ENCODE measurements at regions not wholly inside any gene's neighbourhood (a gene's known extent, or its start where the extent isn't known, plus 50 kb on each side); places are given as distances from the start of the nearest gene placed in this dataset.

DNA sequence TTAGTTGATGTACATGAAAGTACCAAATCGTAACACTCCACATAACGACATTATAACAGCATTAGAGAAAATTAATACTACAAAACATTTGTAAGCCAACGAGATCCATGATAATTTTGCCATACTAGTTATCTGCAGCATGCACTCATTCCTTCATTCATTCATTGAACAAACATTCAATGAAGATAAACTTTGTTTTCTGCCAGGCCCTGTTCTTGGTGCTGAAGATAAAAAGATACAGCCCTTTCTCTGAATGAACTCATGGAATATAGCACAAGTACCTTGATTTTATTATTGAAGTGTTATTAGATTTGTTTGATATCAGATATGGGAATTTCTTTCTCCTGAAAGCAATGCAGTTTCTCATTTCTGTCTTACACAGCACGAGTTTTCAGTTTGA is 524.0 kb downstream of the TFAP2A start:
- H3K4ac ChIP-seq (ENCODE audit: low read depth, low read length), result no peak overlapping the region
- no peak overlapping the region for H2BK15ac ChIP-seq (ENCODE audit: low read depth, low read length)
- H2BK20ac ChIP-seq (ENCODE audit: low read depth, low read length), result no peak overlapping the region
- no peaks in the 10 kb centered on the region for H3K9me1 ChIP-seq (ENCODE audit: insufficient read depth, low read length)
- ChIA-PET CTCF (no interaction called here), POLR2A (ENCODE audit: unreplicated experiment) (no interaction called here)
- no peak overlapping the region for H3K27ac ChIP-seq (ENCODE audit: insufficient read depth, low read length)
- H4K20me1 ChIP-seq (ENCODE audit: insufficient read depth, low read length), result no peaks in the 10 kb centered on the region
- dilution Hi-C loops (cut with HindIII; ENCODE audit: low sequenced_read_pairs, unreplicated experiment) (no loop called here), intact Hi-C loops (cut with micrococcal nuclease) (no loop called here), in situ Hi-C loops (cut with MboI; ENCODE audit: low sequenced_read_pairs) (no loop called here)
- no peak overlapping the region for H4K8ac ChIP-seq (ENCODE audit: low read depth in 2 of 2, low read length in 2 of 2)
- H2BK120ac ChIP-seq (ENCODE audit: low read depth, low read length), result no peak overlapping the region
- H4K5ac ChIP-seq (ENCODE audit: low read depth, low read length), result no peak overlapping the region
- WGBS, 2 experiments (ENCODE audit: extremely low coverage in 2 of 2, insufficient read length in 1 of 2), result no CpG with 5 or more reads among the region's 4 CpGs
- H2BK5ac ChIP-seq (ENCODE audit: low read depth, low read length, poor library complexity, severe bottlenecking), result no peak overlapping the region
- H3K79me1 ChIP-seq (ENCODE audit: low read depth in 1 of 2, low read length in 2 of 2), result no peaks in the 10 kb centered on the region
- no peak overlapping the region for H3K9ac ChIP-seq (ENCODE audit: low read depth, low read length)
- no peak overlapping the region for H3K4me3 ChIP-seq (ENCODE audit: insufficient read depth, low read depth, low read length)
- H3K9me3 ChIP-seq (ENCODE audit: control insufficient read depth, insufficient read depth, low read length), result 0 out of 2 replicates have a peak, but pooled peaks cover 2% of the 10 kb centered on the region
- no peaks in the 10 kb centered on the region for H3K27me3 ChIP-seq (ENCODE audit: control insufficient read depth, insufficient read depth, low read length)
- H2AFZ ChIP-seq (replicated peaks; ENCODE audit: low read length, poor library complexity), result no peak overlapping the region
- no peak overlapping the region for H3K23ac ChIP-seq (ENCODE audit: low read depth, low read length)
- no peak overlapping the region for H3K14ac ChIP-seq (replicated peaks; ENCODE audit: low read depth, low read length)
- no peaks in the 10 kb centered on the region for H3K36me3 ChIP-seq (ENCODE audit: control insufficient read depth, insufficient read depth, low read length)
- ATAC-seq (ENCODE audit: low read depth) (no peak), DNase-seq (no peak)
- no peak overlapping the region for H3K4me2 ChIP-seq (ENCODE audit: low read depth, low read length)
- no peak overlapping the region for H2AK9ac ChIP-seq (replicated peaks; ENCODE audit: low read depth, low read length, poor library complexity)
- H3K4me1 ChIP-seq (ENCODE audit: control insufficient read depth, insufficient read depth, low read length), result no peaks in the 10 kb centered on the region
- no peak overlapping the region for H3K18ac ChIP-seq (ENCODE audit: low read depth, low read length)
- no peak overlapping the region for H3K56ac ChIP-seq (ENCODE audit: extremely low read depth, insufficient read depth, low read length)
- TF ChIP-seq NFE2L2 (IDR thresholded peaks at IDR 0.05; ENCODE audit: low read depth, low read length) (no peak), FOS (IDR thresholded peaks at IDR 0.05; ENCODE audit: low read depth, low read length) (no peak), MXI1 (IDR thresholded peaks at IDR 0.05; ENCODE audit: borderline replicate concordance, low read depth, low read length) (no peak), RAD21 (IDR thresholded peaks at IDR 0.05; ENCODE audit: low read length) (no peak), MAFK (IDR thresholded peaks at IDR 0.05; ENCODE audit: low read depth, low read length) (no peak), MAZ (IDR thresholded peaks at IDR 0.05; ENCODE audit: borderline replicate concordance, low read depth, low read length) (no peak), CEBPB (IDR thresholded peaks at IDR 0.05; ENCODE audit: low read depth, low read length) (no peak), RFX5 (IDR thresholded peaks at IDR 0.05; ENCODE audit: low read depth, low read length) (no peak), SMC3 (IDR thresholded peaks at IDR 0.05; ENCODE audit: low read depth, low read length) (no peak), RCOR1 (IDR thresholded peaks at IDR 0.05; ENCODE audit: insufficient replicate concordance, low read length) (no peak), BHLHE40 (IDR thresholded peaks at IDR 0.05; ENCODE audit: low read depth, low read length) (no peak), POLR2A (IDR thresholded peaks at IDR 0.05; ENCODE audit: low read depth, low read length) (no peak), CHD1 (IDR thresholded peaks at IDR 0.05; ENCODE audit: low read depth, low read length) (no peak)
- TF ChIP-seq, protein P1, sequence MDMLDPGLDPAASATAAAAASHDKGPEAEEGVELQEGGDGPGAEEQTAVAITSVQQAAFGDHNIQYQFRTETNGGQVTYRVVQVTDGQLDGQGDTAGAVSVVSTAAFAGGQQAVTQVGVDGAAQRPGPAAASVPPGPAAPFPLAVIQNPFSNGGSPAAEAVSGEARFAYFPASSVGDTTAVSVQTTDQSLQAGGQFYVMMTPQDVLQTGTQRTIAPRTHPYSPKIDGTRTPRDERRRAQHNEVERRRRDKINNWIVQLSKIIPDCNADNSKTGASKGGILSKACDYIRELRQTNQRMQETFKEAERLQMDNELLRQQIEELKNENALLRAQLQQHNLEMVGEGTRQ (IDR thresholded peaks at IDR 0.05; ENCODE audit: low read depth, low read length), result no peak
- TF ChIP-seq, protein P2, sequence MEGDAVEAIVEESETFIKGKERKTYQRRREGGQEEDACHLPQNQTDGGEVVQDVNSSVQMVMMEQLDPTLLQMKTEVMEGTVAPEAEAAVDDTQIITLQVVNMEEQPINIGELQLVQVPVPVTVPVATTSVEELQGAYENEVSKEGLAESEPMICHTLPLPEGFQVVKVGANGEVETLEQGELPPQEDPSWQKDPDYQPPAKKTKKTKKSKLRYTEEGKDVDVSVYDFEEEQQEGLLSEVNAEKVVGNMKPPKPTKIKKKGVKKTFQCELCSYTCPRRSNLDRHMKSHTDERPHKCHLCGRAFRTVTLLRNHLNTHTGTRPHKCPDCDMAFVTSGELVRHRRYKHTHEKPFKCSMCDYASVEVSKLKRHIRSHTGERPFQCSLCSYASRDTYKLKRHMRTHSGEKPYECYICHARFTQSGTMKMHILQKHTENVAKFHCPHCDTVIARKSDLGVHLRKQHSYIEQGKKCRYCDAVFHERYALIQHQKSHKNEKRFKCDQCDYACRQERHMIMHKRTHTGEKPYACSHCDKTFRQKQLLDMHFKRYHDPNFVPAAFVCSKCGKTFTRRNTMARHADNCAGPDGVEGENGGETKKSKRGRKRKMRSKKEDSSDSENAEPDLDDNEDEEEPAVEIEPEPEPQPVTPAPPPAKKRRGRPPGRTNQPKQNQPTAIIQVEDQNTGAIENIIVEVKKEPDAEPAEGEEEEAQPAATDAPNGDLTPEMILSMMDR (conservative IDR thresholded peaks at IDR 0.05; ENCODE audit: low read depth, low read length), result no peak
- TF ChIP-seq, protein P3, sequence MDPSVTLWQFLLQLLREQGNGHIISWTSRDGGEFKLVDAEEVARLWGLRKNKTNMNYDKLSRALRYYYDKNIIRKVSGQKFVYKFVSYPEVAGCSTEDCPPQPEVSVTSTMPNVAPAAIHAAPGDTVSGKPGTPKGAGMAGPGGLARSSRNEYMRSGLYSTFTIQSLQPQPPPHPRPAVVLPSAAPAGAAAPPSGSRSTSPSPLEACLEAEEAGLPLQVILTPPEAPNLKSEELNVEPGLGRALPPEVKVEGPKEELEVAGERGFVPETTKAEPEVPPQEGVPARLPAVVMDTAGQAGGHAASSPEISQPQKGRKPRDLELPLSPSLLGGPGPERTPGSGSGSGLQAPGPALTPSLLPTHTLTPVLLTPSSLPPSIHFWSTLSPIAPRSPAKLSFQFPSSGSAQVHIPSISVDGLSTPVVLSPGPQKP (IDR thresholded peaks at IDR 0.05; ENCODE audit: borderline replicate concordance, low read depth, low read length), result no peak
- no peak overlapping the region for H4K91ac ChIP-seq (ENCODE audit: insufficient read depth, low read depth, low read length)
- no peak overlapping the region for H2AK5ac ChIP-seq (ENCODE audit: low read depth, low read length)
- no TSS peak for BruUV-seq (replicated peaks)
